ENCODE measurements at regions not wholly inside any gene's neighbourhood (a gene's known extent, or its start where the extent isn't known, plus 50 kb on each side); places are given as distances from the start of the nearest gene placed in this dataset.

DNA sequence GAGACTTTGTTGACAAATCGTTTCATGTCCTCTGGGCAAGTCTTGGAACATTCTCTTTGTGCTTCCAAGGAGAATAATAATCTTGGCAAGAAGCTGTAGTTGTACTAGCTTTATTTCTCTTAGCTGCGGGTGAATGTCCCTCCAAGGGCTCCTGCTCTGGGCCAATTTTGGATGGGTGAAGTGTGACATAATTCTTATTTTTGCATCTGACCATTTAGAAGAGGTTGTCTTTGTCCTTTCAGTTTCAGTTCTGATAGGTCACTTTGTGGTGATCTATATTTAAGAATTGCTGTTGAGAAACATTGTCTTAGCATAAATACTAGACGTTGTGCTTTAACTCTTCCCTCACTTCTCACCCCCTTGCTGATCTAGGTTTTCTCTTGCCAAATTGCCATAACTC, 164.8 kb upstream of the RORA start:
- Histone ChIP-seq H3K79me1 (ENCODE audit: low read depth in 1 of 2, low read length in 2 of 2) (no peaks in the 10 kb centered on the region), H3K18ac (ENCODE audit: low read depth, low read length) (no peak overlapping the region), H2AFZ (replicated peaks; ENCODE audit: low read length, poor library complexity) (no peak overlapping the region), H3K23ac (ENCODE audit: low read depth, low read length) (no peak overlapping the region), H3K14ac (replicated peaks; ENCODE audit: low read depth, low read length) (no peak overlapping the region), H3K56ac (ENCODE audit: extremely low read depth, insufficient read depth, low read length) (no peak overlapping the region), H3K4me1 (ENCODE audit: control insufficient read depth, insufficient read depth, low read length) (no peaks in the 10 kb centered on the region), H3K9ac (ENCODE audit: low read depth, low read length) (no peak overlapping the region), H3K27me3 (ENCODE audit: control insufficient read depth, insufficient read depth, low read length) (no peaks in the 10 kb centered on the region), H2AK9ac (replicated peaks; ENCODE audit: low read depth, low read length, poor library complexity) (no peak overlapping the region), H2BK5ac (ENCODE audit: low read depth, low read length, poor library complexity, severe bottlenecking) (no peak overlapping the region), H2AK5ac (ENCODE audit: low read depth, low read length) (no peak overlapping the region), H3K9me1 (ENCODE audit: insufficient read depth, low read length) (no peaks in the 10 kb centered on the region), H4K91ac (ENCODE audit: insufficient read depth, low read depth, low read length) (no peak overlapping the region), H3K27ac (ENCODE audit: insufficient read depth, low read length) (no peak overlapping the region), H4K5ac (ENCODE audit: low read depth, low read length) (no peak overlapping the region), H4K20me1 (ENCODE audit: insufficient read depth, low read length) (no peaks in the 10 kb centered on the region), H3K4ac (ENCODE audit: low read depth, low read length) (no peak overlapping the region), H4K8ac (ENCODE audit: low read depth in 2 of 2, low read length in 2 of 2) (no peak overlapping the region), H3K4me2 (ENCODE audit: low read depth, low read length) (peak overlapping the region; percentile 40; the same call in 1 of the 2 replicates), H2BK20ac (ENCODE audit: low read depth, low read length) (no peak overlapping the region), H2BK15ac (ENCODE audit: low read depth, low read length) (no peak overlapping the region), H3K36me3 (ENCODE audit: control insufficient read depth, insufficient read depth, low read length) (no peaks in the 10 kb centered on the region), H2BK120ac (ENCODE audit: low read depth, low read length) (no peak overlapping the region), H3K9me3 (ENCODE audit: control insufficient read depth, insufficient read depth, low read length) (no peaks in the 10 kb centered on the region), H3K4me3 (ENCODE audit: insufficient read depth, low read depth, low read length) (no peak overlapping the region)
- no TSS peak for BruUV-seq (replicated peaks)
- intact Hi-C loops (cut with micrococcal nuclease) = no loop called here
- DNase-seq (no peak), ATAC-seq (ENCODE audit: low read depth) (no peak)
- CTCF ChIA-PET = interaction anchor here (1.0 kb wide), 1 partner anchor 24 kb away, joined by 3 read pairs; no protein-coding TSS in a partner anchor
- dilution Hi-C loops (cut with HindIII; ENCODE audit: low sequenced_read_pairs, unreplicated experiment) = no loop called here
- TF ChIP-seq BHLHE40 (IDR thresholded peaks at IDR 0.05; ENCODE audit: low read depth, low read length) (no peak), FOS (IDR thresholded peaks at IDR 0.05; ENCODE audit: low read depth, low read length) (no peak), RCOR1 (IDR thresholded peaks at IDR 0.05; ENCODE audit: insufficient replicate concordance, low read length) (no peak), MAZ (IDR thresholded peaks at IDR 0.05; ENCODE audit: borderline replicate concordance, low read depth, low read length) (no peak), MXI1 (IDR thresholded peaks at IDR 0.05; ENCODE audit: borderline replicate concordance, low read depth, low read length) (no peak)
- in situ Hi-C loops (cut with MboI; ENCODE audit: low sequenced_read_pairs) = no loop called here
- WGBS, 2 experiments (ENCODE audit: extremely low coverage in 2 of 2, insufficient read length in 1 of 2) = no CpG with 5 or more reads among the region's 3 CpGs
- POLR2A ChIA-PET (ENCODE audit: unreplicated experiment) = no interaction called here
